GM18517 (cell line): ENCODE measurements at regions not wholly inside any gene's neighbourhood (a gene's known extent, or its start where the extent isn't known, plus 50 kb on each side); places are given as distances from the start of the nearest gene placed in this dataset.
"Not testable (repeated sequence)": the region's sequence is repeated elsewhere in the genome, so short reads cannot be mapped to it uniquely, and the experiment has no call there.

Experiments
- ATAC-seq: cut with Tn5 transposase; IDR thresholded peaks from one replicate; pipeline ENCODE4 v1.9.1; 2021; ENCODE audit warnings: mild to moderate bottlenecking, moderate library complexity; ENCODE audit not compliant: unreplicated experiment

GRCh38 chr2:34519659-34520058 lies 920.6 kb upstream of the FAM98A start:
- no peak for ATAC-seq

GRCh38 chr2:34498561-34498960 lies 899.5 kb upstream of the FAM98A start:
- no peak for ATAC-seq

GRCh38 chr2:34494192-34494591 lies 895.1 kb upstream of the FAM98A start:
- ATAC-seq: not testable (repeated sequence)

GRCh38 chr2:34492561-34493455 lies 893.7 kb upstream of the FAM98A start:
- no peak for ATAC-seq

GRCh38 chr2:34486965-34487364 lies 887.9 kb upstream of the FAM98A start:
- no peak for ATAC-seq

GRCh38 chr2:34481542-34481941 lies 882.4 kb upstream of the FAM98A start:
- ATAC-seq: no peak

- no peak for ATAC-seq
Measured at GRCh38 chr2:34480366-34480765, 881.3 kb upstream of the FAM98A start.

GRCh38 chr2:34475156-34475555 lies 876.1 kb upstream of the FAM98A start:
- no peak for ATAC-seq

DNA sequence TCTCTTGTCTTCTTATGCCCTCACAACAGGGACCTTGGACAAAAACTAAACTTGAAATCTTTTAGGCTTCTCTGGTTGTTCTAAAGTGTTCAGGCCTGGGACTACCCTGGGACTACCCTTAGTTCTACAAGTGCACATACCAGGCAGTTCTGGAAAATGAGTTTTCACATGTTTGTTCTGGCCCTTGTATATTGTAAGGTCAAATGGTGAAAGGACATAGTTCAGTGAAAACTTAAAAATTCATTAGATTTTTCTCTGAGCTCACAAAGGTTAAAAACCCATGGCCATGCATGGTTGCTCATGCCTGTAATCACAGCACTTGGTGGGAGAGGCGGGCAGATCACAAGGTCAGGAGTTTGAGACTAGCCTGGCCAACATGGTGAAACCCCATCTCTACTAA lies 875.5 kb upstream of the FAM98A start:
- ATAC-seq: no peak

DNA sequence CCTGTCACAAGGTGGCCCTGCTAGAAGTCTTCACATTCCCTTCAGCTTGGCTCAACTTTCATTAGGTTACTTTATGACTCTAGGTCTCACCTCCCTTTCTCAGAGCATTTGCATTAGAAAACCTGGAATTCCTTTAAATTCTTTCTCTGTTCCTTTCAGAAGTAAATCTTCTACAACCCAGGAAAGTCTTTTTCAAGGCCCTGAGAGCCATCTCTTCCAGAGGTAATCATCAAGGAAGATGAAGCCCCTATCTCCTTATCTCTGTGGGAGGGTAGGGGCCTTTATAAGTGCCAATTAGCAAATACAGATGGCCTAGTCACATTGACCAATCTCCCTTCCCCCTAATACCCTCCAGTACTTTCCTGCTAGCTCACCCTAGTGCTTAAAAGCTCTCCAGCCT lies 848.0 kb upstream of the FAM98A start:
- no peak for ATAC-seq

- no peak for ATAC-seq
Measured at GRCh38 chr2:34423301-34423700, 824.2 kb upstream of the FAM98A start.

- no peak for ATAC-seq
Measured at GRCh38 chr2:34419856-34420255, 820.8 kb upstream of the FAM98A start.

DNA sequence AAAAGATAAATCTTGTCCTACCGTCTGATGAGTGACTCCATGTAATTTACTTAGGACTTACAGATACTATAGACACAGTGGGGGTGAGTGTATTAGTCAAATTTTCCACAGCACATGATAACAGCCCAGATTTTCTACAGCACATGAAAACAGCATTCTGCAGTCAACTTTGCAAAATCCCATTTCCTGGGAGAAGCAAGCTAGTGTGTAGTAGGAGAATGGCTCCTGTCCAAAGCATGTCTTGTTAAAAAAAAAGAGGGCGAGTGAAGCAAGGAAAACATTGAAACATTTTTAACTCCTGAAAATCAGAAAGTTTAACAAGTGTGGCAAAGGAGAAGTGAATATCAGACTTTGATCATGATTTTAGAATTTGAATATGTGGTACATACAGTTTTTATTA lies 817.8 kb upstream of the FAM98A start:
- no peak for ATAC-seq

DNA sequence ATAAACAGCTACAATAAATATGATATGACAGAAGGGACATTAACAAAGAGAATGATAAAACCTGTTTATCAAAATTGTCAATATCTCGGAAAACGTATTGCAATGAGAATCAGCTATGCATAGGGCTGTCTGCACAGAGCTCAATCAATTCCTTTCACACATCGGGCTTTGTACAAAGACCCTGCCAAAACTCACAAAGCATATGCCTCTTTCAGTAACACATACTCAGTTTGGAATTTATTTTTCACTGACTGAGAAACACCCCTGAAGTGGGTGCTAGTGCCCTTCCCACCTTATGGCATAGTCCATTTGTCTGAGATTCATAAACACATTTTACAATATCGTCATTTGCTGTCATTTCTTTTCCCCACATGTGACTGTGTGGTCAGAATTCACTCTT lies 815.8 kb upstream of the FAM98A start:
- ATAC-seq: no peak

DNA sequence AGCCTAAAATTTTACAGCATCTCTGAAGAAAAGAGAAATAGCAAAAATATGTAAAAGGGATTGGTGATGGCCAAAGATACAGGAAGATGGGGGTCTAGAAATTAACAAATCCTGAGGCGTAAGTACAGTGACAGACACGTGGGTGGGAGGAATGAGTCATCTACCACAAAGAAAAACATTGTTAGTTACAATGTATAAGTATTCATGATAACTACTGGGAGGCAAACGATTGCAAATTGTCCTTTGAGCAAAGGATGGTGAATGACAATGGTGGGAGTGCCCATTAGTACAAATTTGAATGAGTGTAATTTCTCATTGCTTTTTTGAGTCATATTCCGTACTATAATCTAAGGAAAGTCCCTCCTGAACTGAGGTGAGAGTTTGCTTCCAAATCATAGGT lies 809.0 kb upstream of the FAM98A start:
- no peak for ATAC-seq

DNA sequence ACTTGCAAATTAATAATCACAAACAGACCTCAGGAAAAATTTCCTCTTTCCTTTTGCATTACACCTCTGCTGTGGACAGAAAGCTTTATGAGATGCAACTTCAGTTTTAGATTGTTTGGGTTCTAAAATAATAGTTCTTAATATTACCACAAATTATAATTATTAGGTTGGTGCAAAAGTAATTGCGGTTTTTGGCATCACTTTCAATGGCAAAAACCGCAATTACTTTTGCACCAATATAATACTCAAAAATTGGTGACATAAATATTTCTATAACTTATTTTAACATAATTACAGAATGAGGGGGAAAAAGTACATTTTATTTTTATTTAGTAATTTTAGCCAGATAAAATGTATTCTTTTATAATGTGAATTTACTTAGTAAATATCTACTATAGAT lies 804.4 kb upstream of the FAM98A start:
- no peak for ATAC-seq

DNA sequence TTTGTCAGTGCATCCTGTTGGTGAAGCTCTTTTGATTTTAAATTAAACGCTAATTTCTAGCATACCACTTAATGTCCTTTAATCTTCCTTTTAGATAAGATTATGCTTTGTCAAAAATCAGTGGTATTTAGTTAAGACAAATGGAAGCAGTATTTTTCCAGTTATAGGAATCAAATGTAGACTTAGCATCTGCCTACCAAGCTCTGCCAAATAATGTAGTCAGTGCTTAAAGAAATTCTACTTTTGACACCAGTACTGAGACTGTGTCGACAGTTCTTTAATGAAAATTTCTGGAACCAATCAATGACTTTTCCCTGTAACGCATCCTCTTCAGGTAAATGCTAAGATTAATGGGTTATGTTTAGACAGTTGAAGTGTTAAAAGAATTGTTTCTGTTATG lies 803.3 kb upstream of the FAM98A start:
- no peak for ATAC-seq

DNA sequence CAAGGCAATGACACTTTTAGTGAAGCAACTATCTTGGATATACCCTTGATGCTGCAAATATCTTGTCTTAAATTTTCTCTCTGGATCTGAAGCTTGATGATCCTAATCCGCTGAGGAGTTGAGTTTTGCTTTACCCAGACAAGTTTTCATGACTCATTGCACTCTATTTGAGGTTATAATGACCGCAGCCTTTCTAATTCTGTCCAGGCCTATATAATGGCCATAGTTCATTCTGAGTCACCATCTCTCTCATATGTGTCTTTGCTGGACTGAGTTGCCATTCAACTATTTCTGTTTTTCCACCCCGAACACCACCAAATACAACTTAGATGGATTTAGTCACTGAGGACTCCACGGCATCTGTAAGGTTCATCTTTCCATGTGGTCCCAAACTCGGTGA lies 802.1 kb upstream of the FAM98A start:
- ATAC-seq: no peak

- no peak for ATAC-seq
Measured at GRCh38 chr2:34388446-34388845, 789.3 kb upstream of the FAM98A start.

DNA sequence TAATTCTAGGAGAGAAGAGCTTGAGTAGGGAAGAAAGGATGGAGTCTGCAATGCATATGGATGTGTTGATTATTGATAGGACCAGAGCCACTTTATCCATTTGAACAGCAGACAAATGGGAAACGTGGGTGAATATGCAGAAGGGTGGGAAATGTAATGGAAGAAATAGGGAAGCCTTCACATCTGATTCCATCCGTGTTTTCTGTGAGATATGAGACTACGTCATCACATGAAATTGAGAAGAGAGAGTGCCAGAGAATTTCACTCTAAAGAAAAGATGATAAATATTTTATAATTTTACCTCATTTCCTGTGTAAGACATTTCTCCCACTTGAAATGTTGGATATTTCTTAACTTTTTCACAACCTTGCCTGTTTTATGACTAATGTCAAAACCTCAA lies 788.4 kb upstream of the FAM98A start:
- no peak for ATAC-seq

GRCh38 chr2:34379586-34379985 lies 780.5 kb upstream of the FAM98A start:
- no peak for ATAC-seq

- ATAC-seq: no peak
Measured at GRCh38 chr2:34373586-34374233, 774.6 kb upstream of the FAM98A start.
